ENCODE measurements at regions not wholly inside any gene's neighbourhood (a gene's known extent, or its start where the extent isn't known, plus 50 kb on each side); places are given as distances from the start of the nearest gene placed in this dataset.

GRCh38 chr12:4056910-4057845 is 184.0 kb upstream of the PARP11 start (continued):
- no peak for TF ChIP-seq KAT7 (CRISPR knock-in tag; IDR thresholded peaks at IDR 0.05; ENCODE audit: borderline replicate concordance)
- TF ChIP-seq PREB (CRISPR knock-in tag; IDR thresholded peaks at IDR 0.05) = no peak
- no peak for TF ChIP-seq PLSCR1 (CRISPR knock-in tag; IDR thresholded peaks at IDR 0.05; ENCODE audit: borderline replicate concordance)
- TF ChIP-seq CSRNP2 (CRISPR knock-in tag; conservative IDR thresholded peaks at IDR 0.05; ENCODE audit: low read depth) = no peak
- no peak for TF ChIP-seq ZSCAN12 (CRISPR knock-in tag; IDR thresholded peaks at IDR 0.05)
- TF ChIP-seq TERF1 (CRISPR knock-in tag; IDR thresholded peaks at IDR 0.05) = no peak
- peak; percentile 70 for TF ChIP-seq SALL1 (CRISPR knock-in tag; IDR thresholded peaks at IDR 0.05)
- TF ChIP-seq ASH2L (IDR thresholded peaks at IDR 0.05; ENCODE audit: insufficient read length, low read depth, low read length) = peak; percentile 20
- TF ChIP-seq ZNF576 (CRISPR knock-in tag; IDR thresholded peaks at IDR 0.05) = no peak
- peak; percentile 11; the same call in 1 of the 2 replicates for TF ChIP-seq NFYB (CRISPR knock-in tag; IDR thresholded peaks at IDR 0.05)
- TF ChIP-seq FOXA3 (CRISPR knock-in tag; IDR thresholded peaks at IDR 0.05) = peak; percentile 81
- TF ChIP-seq ATF1 (CRISPR knock-in tag; IDR thresholded peaks at IDR 0.05) = 0 out of 2 replicates have a peak, but pooled peaks have one; percentile 30
- TF ChIP-seq ZNF567 (CRISPR knock-in tag; IDR thresholded peaks at IDR 0.05; ENCODE audit: borderline replicate concordance) = no peak
- no peak for TF ChIP-seq ZNF562 (CRISPR knock-in tag; IDR thresholded peaks at IDR 0.05; ENCODE audit: borderline replicate concordance)
- TF ChIP-seq ZNF687 (CRISPR knock-in tag; IDR thresholded peaks at IDR 0.05) = no peak
- TF ChIP-seq ZNF766 (CRISPR knock-in tag; IDR thresholded peaks at IDR 0.05; ENCODE audit: borderline replicate concordance) = no peak
- TF ChIP-seq ZNF543 (CRISPR knock-in tag; IDR thresholded peaks at IDR 0.05) = no peak
- TF ChIP-seq SOX13 (IDR thresholded peaks at IDR 0.05) = peak; percentile 94
- TF ChIP-seq SOX13 (CRISPR knock-in tag; conservative IDR thresholded peaks at IDR 0.05 in 1 of 2, IDR thresholded peaks at IDR 0.05 in 1 of 2) = peak in 1 of 2 experiments; percentile 99; a peak in 2 of 4 replicates
